IMR-90 (cell line): ENCODE measurements at regions not wholly inside any gene's neighbourhood (a gene's known extent, or its start where the extent isn't known, plus 50 kb on each side); places are given as distances from the start of the nearest gene placed in this dataset.

ENCODE experiments used
- ATAC-seq: fragments of 200-7000 bp; cut with Tn5 transposase; 2 replicates; pipeline ENCODE4 v1.9.1; 2020; ENCODE audit warnings: low read depth, mild to moderate bottlenecking, moderate library complexity
- BruUV-seq: library from RNA; stranded (reverse); fragments of 400-500 nt; replicated peaks from 2 replicates; lab custom pipeline; 2021; lab: Mats Ljungman, UMichigan
- CTCF ChIA-PET: fragments of 300-600 bp; formaldehyde crosslinking; extraction: SDS; loops from one replicate; lab custom pipeline; 2021; ENCODE audit warnings: antibody characterized with exemption; lab: Yijun Ruan, JAX
- POLR2A ChIA-PET: fragments of 300-600 bp; sonication (Branson Sonifier 250); formaldehyde crosslinking; loops from one replicate; lab custom pipeline; 2022; ENCODE audit warnings: antibody characterized with exemption; ENCODE audit not compliant: unreplicated experiment; lab: Charles Lee
- DNase-seq: peaks from one replicate; pipeline ENCODE4 v3.0.0; 2013
- H2AFZ ChIP-seq: replicated peaks from 2 replicates; pipeline ENCODE3; 2013; ENCODE audit warnings: low read length, mild to moderate bottlenecking; ENCODE audit not compliant: poor library complexity
- H2AK5ac ChIP-seq: 2 replicates; pipeline ENCODE4 v1.6.1; 2013; ENCODE audit warnings: low read depth, low read length, inconsistent platforms
- H2AK9ac ChIP-seq: replicated peaks from 2 replicates; pipeline ENCODE3; 2013; ENCODE audit warnings: mild to moderate bottlenecking, low read depth, low read length, moderate library complexity; ENCODE audit not compliant: poor library complexity
- H2BK120ac ChIP-seq: 2 replicates; pipeline ENCODE4 v1.6.1; 2013; ENCODE audit warnings: low read depth, low read length, inconsistent platforms
- H2BK15ac ChIP-seq: 3 replicates; pipeline ENCODE4 v1.6.1; 2013; ENCODE audit warnings: low read depth, low read length, inconsistent platforms
- H2BK20ac ChIP-seq: 2 replicates; pipeline ENCODE4 v1.6.1; 2013; ENCODE audit warnings: low read depth, mild to moderate bottlenecking, inconsistent platforms, low read length, moderate library complexity
- H2BK5ac ChIP-seq: 2 replicates; pipeline ENCODE4 v1.6.1; 2013; ENCODE audit warnings: mild to moderate bottlenecking, low read depth, low read length, inconsistent platforms; ENCODE audit not compliant: poor library complexity, severe bottlenecking
- H3K14ac ChIP-seq: replicated peaks from 2 replicates; pipeline ENCODE4 v1.6.1; 2013; ENCODE audit warnings: low read depth, low read length, inconsistent platforms
- H3K18ac ChIP-seq: 2 replicates; pipeline ENCODE4 v1.6.1; 2013; ENCODE audit warnings: low read depth, low read length, control low read depth
- H3K23ac ChIP-seq: 2 replicates; pipeline ENCODE4 v1.6.1; 2013; ENCODE audit warnings: low read depth, low read length, inconsistent platforms
- H3K27ac ChIP-seq: 2 replicates; pipeline ENCODE4 v1.5.1; 2013; ENCODE audit warnings: mild to moderate bottlenecking, control low read depth, low read length; ENCODE audit not compliant: insufficient read depth
- H3K27me3 ChIP-seq: 2 replicates; pipeline ENCODE4 v1.6.1; 2013; ENCODE audit warnings: low read length; ENCODE audit not compliant: control insufficient read depth, insufficient read depth
- H3K36me3 ChIP-seq: 2 replicates; pipeline ENCODE4 v1.6.1; 2013; ENCODE audit warnings: low read length, mixed read lengths; ENCODE audit not compliant: control insufficient read depth, insufficient read depth
- H3K4ac ChIP-seq: 2 replicates; pipeline ENCODE4 v1.6.1; 2013; ENCODE audit warnings: low read depth, low read length, inconsistent platforms
- H3K4me1 ChIP-seq: 2 replicates; pipeline ENCODE4 v1.6.1; 2013; ENCODE audit warnings: low read length, mixed read lengths; ENCODE audit not compliant: control insufficient read depth, insufficient read depth
- H3K4me2 ChIP-seq: 2 replicates; pipeline ENCODE4 v1.6.1; 2013; ENCODE audit warnings: low read depth, mild to moderate bottlenecking, control low read depth, low read length, moderate library complexity
- H3K4me3 ChIP-seq: 2 replicates; pipeline ENCODE4 v1.5.1; 2013; ENCODE audit warnings: low read depth, mild to moderate bottlenecking, control low read depth, low read length, moderate library complexity; ENCODE audit not compliant: insufficient read depth
- H3K56ac ChIP-seq: 2 replicates; pipeline ENCODE4 v1.6.1; 2013; ENCODE audit warnings: low read length, inconsistent platforms; ENCODE audit not compliant: insufficient read depth; ENCODE audit errors: extremely low read depth
- H3K79me1 ChIP-seq, 2 experiments: 2 replicates each; pipeline ENCODE4 v1.6.1; 2013; ENCODE audit warnings: low read length in 2 of 2, inconsistent platforms in 1 of 2, low read depth in 1 of 2
- H3K9ac ChIP-seq: 2 replicates; pipeline ENCODE4 v1.6.1; 2013; ENCODE audit warnings: low read depth, low read length, control low read depth
- H3K9me1 ChIP-seq: 2 replicates; pipeline ENCODE4 v1.6.1; 2013; ENCODE audit warnings: low read length, inconsistent platforms; ENCODE audit not compliant: insufficient read depth
- H3K9me3 ChIP-seq: 2 replicates; pipeline ENCODE4 v1.6.1; 2013; ENCODE audit warnings: low read length; ENCODE audit not compliant: control insufficient read depth, insufficient read depth
- H4K20me1 ChIP-seq: 2 replicates; pipeline ENCODE4 v1.6.1; 2013; ENCODE audit warnings: low read length, inconsistent platforms; ENCODE audit not compliant: insufficient read depth
- H4K5ac ChIP-seq: 2 replicates; pipeline ENCODE4 v1.6.1; 2013; ENCODE audit warnings: mild to moderate bottlenecking, low read depth, low read length, control low read depth
- H4K8ac ChIP-seq, 2 experiments: 2 replicates each; pipeline ENCODE4 v1.6.1; 2013; ENCODE audit warnings: low read depth in 2 of 2, low read length in 2 of 2, control low read depth in 1 of 2, inconsistent platforms in 1 of 2
- H4K91ac ChIP-seq: 2 replicates; pipeline ENCODE4 v1.6.1; 2013; ENCODE audit warnings: low read depth, low read length, inconsistent platforms; ENCODE audit not compliant: insufficient read depth
- CEBPB ChIP-seq: IDR thresholded peaks from 2 replicates; pipeline ENCODE4 v1.6.1; 2012; ENCODE audit warnings: low read depth, low read length, improper control_type of control experiment
- CHD1 ChIP-seq: IDR thresholded peaks from 2 replicates; pipeline ENCODE4 v1.6.1; 2012; ENCODE audit warnings: low read depth, low read length, improper control_type of control experiment
- CTCF ChIP-seq: conservative IDR thresholded peaks from 2 replicates; pipeline ENCODE4 v1.5.1; 2012; ENCODE audit warnings: mild to moderate bottlenecking, low read depth, low read length, improper control_type of control experiment
- FOS ChIP-seq: fragments of 150-350 bp; IDR thresholded peaks from 2 replicates; pipeline ENCODE4 v1.6.1; 2016; ENCODE audit warnings: low read depth, low read length
- MAFK ChIP-seq: IDR thresholded peaks from 2 replicates; pipeline ENCODE4 v1.6.1; 2012; ENCODE audit warnings: low read depth, low read length, improper control_type of control experiment
- MXI1 ChIP-seq: IDR thresholded peaks from 2 replicates; pipeline ENCODE4 v1.6.1; 2012; ENCODE audit warnings: low read depth, mild to moderate bottlenecking, low read length, moderate library complexity, borderline replicate concordance
- POLR2A ChIP-seq: IDR thresholded peaks from 2 replicates; pipeline ENCODE4 v1.6.1; 2012; ENCODE audit warnings: mild to moderate bottlenecking, low read depth, low read length
- RAD21 ChIP-seq: IDR thresholded peaks from 2 replicates; pipeline ENCODE4 v1.6.1; 2012; ENCODE audit warnings: low read length, improper control_type of control experiment
- RCOR1 ChIP-seq: IDR thresholded peaks from 2 replicates; pipeline ENCODE4 v1.6.1; 2012; ENCODE audit warnings: mild to moderate bottlenecking, low read length, improper control_type of control experiment; ENCODE audit not compliant: insufficient replicate concordance
- SMC3 ChIP-seq: fragments of 150-350 bp; IDR thresholded peaks from 2 replicates; pipeline ENCODE4 v1.6.1; 2016; ENCODE audit warnings: low read depth, mild to moderate bottlenecking, antibody characterized with exemption, low read length, moderate library complexity
- USF2 ChIP-seq: fragments of 150-350 bp; IDR thresholded peaks from 2 replicates; pipeline ENCODE4 v1.6.1; 2017; ENCODE audit warnings: mild to moderate bottlenecking, antibody characterized with exemption, low read length, low read depth
- WGBS, 2 experiments: methylation state at CpG; one replicate each; pipeline versions ENCODE4 v1.1.5 to v1.1.7; 2013; ENCODE audit warnings: missing lambda C conversion rate in 2 of 2; ENCODE audit not compliant: insufficient read length in 1 of 2; ENCODE audit errors: extremely low coverage in 2 of 2; 5-methylcytosine and 5-hydroxymethylcytosine counted together
- dilution Hi-C: fragments of 300-500 bp; cut with HindIII; formaldehyde crosslinking; loops from one replicate; pipeline ENCODE4 v1.14.3; 2018; ENCODE audit warnings: low sequenced_read_pairs; ENCODE audit not compliant: unreplicated experiment
- in situ Hi-C: fragments of 300-500 bp; cut with MboI; formaldehyde crosslinking; loops from 3 replicates; pipeline ENCODE4 v1.14.3; 2019; ENCODE audit warnings: low sequenced_read_pairs, inconsistent platforms, mixed read lengths
- intact Hi-C: fragments of 100-400 bp; cut with micrococcal nuclease; formaldehyde crosslinking; loops from 2 replicates; pipeline ENCODE4 v1.10.0; 2022

GRCh38 chr1:38677311-38677710 lies 182.3 kb downstream of the RRAGC start:
- Histone ChIP-seq H3K23ac (no peak overlapping the region), H3K4me3 (no peak overlapping the region), H3K4me2 (no peak overlapping the region), H3K4ac (no peak overlapping the region), H4K91ac (no peak overlapping the region), H3K4me1 (no peaks in the 10 kb centered on the region), H4K8ac (no peak overlapping the region), H2BK20ac (no peak overlapping the region), H3K18ac (no peak overlapping the region), H3K36me3 (no peaks in the 10 kb centered on the region), H2AK9ac (no peak overlapping the region), H2AK5ac (no peak overlapping the region), H3K14ac (no peak overlapping the region), H3K27me3 (no peaks in the 10 kb centered on the region), H3K9me3 (no peaks in the 10 kb centered on the region), H4K20me1 (no peaks in the 10 kb centered on the region), H4K5ac (no peak overlapping the region), H2AFZ (no peak overlapping the region), H3K9me1 (no peaks in the 10 kb centered on the region), H3K79me1 (no peaks in the 10 kb centered on the region), H3K27ac (no peak overlapping the region), H2BK120ac (no peak overlapping the region), H2BK5ac (no peak overlapping the region), H3K56ac (no peak overlapping the region), H2BK15ac (no peak overlapping the region), H3K9ac (no peak overlapping the region)
- dilution Hi-C loops (no loop called here), intact Hi-C loops (no loop called here), in situ Hi-C loops (no loop called here)
- DNase-seq (no peak), ATAC-seq (no peak)
- CTCF ChIA-PET = no interaction called here
- no peak for TF ChIP-seq MXI1
- no peak for TF ChIP-seq RAD21
- TF ChIP-seq USF2 = no peak
- TF ChIP-seq SMC3 = no peak
- no peak for TF ChIP-seq CEBPB
- TF ChIP-seq RCOR1 = no peak
- no peak for TF ChIP-seq FOS
- no peak for TF ChIP-seq MAFK
- TF ChIP-seq CTCF = no peak
- no peak for TF ChIP-seq CHD1
- no peak for TF ChIP-seq POLR2A
- no CpG with 5 or more reads among the region's 6 CpGs for WGBS, 2 experiments
- no TSS peak for BruUV-seq
- POLR2A ChIA-PET = no interaction called here
